GM18868 (cell line): ENCODE measurements at regions not wholly inside any gene's neighbourhood (a gene's known extent, or its start where the extent isn't known, plus 50 kb on each side); places are given as distances from the start of the nearest gene placed in this dataset.
"Not testable (repeated sequence)": the region's sequence is repeated elsewhere in the genome, so short reads cannot be mapped to it uniquely, and the experiment has no call there.

Experiments used
- ATAC-seq: cut with Tn5 transposase; IDR thresholded peaks from one replicate; pipeline ENCODE4 v1.9.1; 2021; ENCODE audit warnings: mild to moderate bottlenecking, moderate library complexity; ENCODE audit not compliant: unreplicated experiment

- ATAC-seq, result no peak
Observed at GRCh38 chr1:177431123-177431522, 260.4 kb downstream of the BRINP2 start.

- ATAC-seq, result no peak
Observed at GRCh38 chr1:177429234-177429633, 258.5 kb downstream of the BRINP2 start.

GRCh38 chr1:177427811-177428210 lies 257.1 kb downstream of the BRINP2 start:
- ATAC-seq, result no peak

GRCh38 chr1:177426497-177426896 lies 255.7 kb downstream of the BRINP2 start:
- no peak for ATAC-seq

GRCh38 chr1:177425199-177425598 lies 254.4 kb downstream of the BRINP2 start:
- no peak for ATAC-seq

GRCh38 chr1:177424744-177425143 lies 254.0 kb downstream of the BRINP2 start:
- ATAC-seq, result no peak

- no peak for ATAC-seq
Observed at GRCh38 chr1:177423090-177423489, 252.3 kb downstream of the BRINP2 start.

- no peak for ATAC-seq
Observed at GRCh38 chr1:177413982-177414596, 243.3 kb downstream of the BRINP2 start.

- ATAC-seq, result no peak
Observed at GRCh38 chr1:177411381-177411780, 240.6 kb downstream of the BRINP2 start.

GRCh38 chr1:177410179-177410766 lies 239.5 kb downstream of the BRINP2 start:
- ATAC-seq, result no peak

GRCh38 chr1:177406323-177406722 lies 235.6 kb downstream of the BRINP2 start:
- ATAC-seq, result not testable (repeated sequence)

GRCh38 chr1:177392336-177392735 lies 221.6 kb downstream of the BRINP2 start:
- no peak for ATAC-seq

- no peak for ATAC-seq
Observed at GRCh38 chr1:177385760-177386698, 215.3 kb downstream of the BRINP2 start.

GRCh38 chr1:177384461-177384860 lies 213.7 kb downstream of the BRINP2 start:
- no peak for ATAC-seq

- ATAC-seq, result no peak
Observed at GRCh38 chr1:177383715-177384114, 213.0 kb downstream of the BRINP2 start.

- no peak for ATAC-seq
Observed at GRCh38 chr1:177377866-177378265, 207.1 kb downstream of the BRINP2 start.

GRCh38 chr1:177368255-177368654 lies 197.5 kb downstream of the BRINP2 start:
- ATAC-seq, result no peak

GRCh38 chr1:177366091-177366490 lies 195.3 kb downstream of the BRINP2 start:
- ATAC-seq, result no peak

GRCh38 chr1:177360791-177361190 lies 190.0 kb downstream of the BRINP2 start:
- ATAC-seq, result no peak

GRCh38 chr1:177356674-177357435 lies 186.1 kb downstream of the BRINP2 start:
- ATAC-seq, result no peak

GRCh38 chr1:177355575-177355974 lies 184.8 kb downstream of the BRINP2 start:
- peak; percentile 79 for ATAC-seq
